Tongue (tissue), 1 donor: ENCODE measurements at regions not wholly inside any gene's neighbourhood (a gene's known extent, or its start where the extent isn't known, plus 50 kb on each side); places are given as distances from the start of the nearest gene placed in this dataset.
A peak's percentile ranks its signal among the peaks of the same experiment; 100 is the strongest.

Experiments used
- DNase-seq: peaks from one replicate; pipeline ENCODE4 v3.0.0-alpha.2; 2015

GRCh38 chr11:115820026-115820425 is 315.8 kb upstream of the CADM1 start:
- no peak for DNase-seq

- no peak for DNase-seq
Measured at GRCh38 chr11:115819014-115819413, 314.8 kb upstream of the CADM1 start.

GRCh38 chr11:115817844-115818468 is 313.7 kb upstream of the CADM1 start:
- no peak for DNase-seq

GRCh38 chr11:115808351-115808940 is 304.2 kb upstream of the CADM1 start:
- no peak for DNase-seq

GRCh38 chr11:115806056-115806455 is 301.8 kb upstream of the CADM1 start:
- peak; percentile 29 for DNase-seq

- DNase-seq: no peak
Measured at GRCh38 chr11:115803073-115803740, 299.0 kb upstream of the CADM1 start.

GRCh38 chr11:115802641-115803040 is 298.4 kb upstream of the CADM1 start:
- DNase-seq: no peak

GRCh38 chr11:115792903-115793302 is 288.7 kb upstream of the CADM1 start:
- DNase-seq: no peak

GRCh38 chr11:115787302-115787701 is 283.1 kb upstream of the CADM1 start:
- no peak for DNase-seq

- DNase-seq: peak; percentile 19
Measured at GRCh38 chr11:115784796-115785521, 280.7 kb upstream of the CADM1 start.

GRCh38 chr11:115780646-115781362 is 276.6 kb upstream of the CADM1 start:
- DNase-seq: no peak

- peak; percentile 2 for DNase-seq
Measured at GRCh38 chr11:115778928-115779650, 274.9 kb upstream of the CADM1 start.

GRCh38 chr11:115776916-115777315 is 272.7 kb upstream of the CADM1 start:
- no peak for DNase-seq

GRCh38 chr11:115775846-115776245 is 271.6 kb upstream of the CADM1 start:
- DNase-seq: no peak

- no peak for DNase-seq
Measured at GRCh38 chr11:115774756-115775155, 270.5 kb upstream of the CADM1 start.

GRCh38 chr11:115769891-115770290 is 265.7 kb upstream of the CADM1 start:
- DNase-seq: no peak

GRCh38 chr11:115767883-115768282 is 263.7 kb upstream of the CADM1 start:
- no peak for DNase-seq

- DNase-seq: no peak
Measured at GRCh38 chr11:115767047-115767802, 263.0 kb upstream of the CADM1 start.

GRCh38 chr11:115766561-115766960 is 262.3 kb upstream of the CADM1 start:
- DNase-seq: no peak

GRCh38 chr11:115765803-115766239 is 261.6 kb upstream of the CADM1 start:
- no peak for DNase-seq

GRCh38 chr11:115764176-115764575 is 260.0 kb upstream of the CADM1 start:
- DNase-seq: no peak
